Gastroesophageal sphincter (tissue), 3 donors: ENCODE measurements at regions not wholly inside any gene's neighbourhood (a gene's known extent, or its start where the extent isn't known, plus 50 kb on each side); places are given as distances from the start of the nearest gene placed in this dataset.

Experiments used
- CTCF ChIP-seq, 4 experiments: fragments of 200-600 bp in 2 of 4; fragments of 450-650 bp in 2 of 4; sonication (generic) in 1 of 4; IDR thresholded peaks; one replicate each; pipeline ENCODE4 v1.5.1; 2017 to 2019; ENCODE audit warnings: antibody characterized with exemption in 4 of 4, mild to moderate bottlenecking in 2 of 4, moderate library complexity in 2 of 4
- EP300 ChIP-seq: sonication (generic); formaldehyde crosslinking; IDR thresholded peaks from one replicate; pipeline ENCODE4 v1.6.1; 2017; ENCODE audit warnings: antibody characterized with exemption, mild to moderate bottlenecking
- POLR2AphosphoS5 ChIP-seq: sonication (generic); formaldehyde crosslinking; IDR thresholded peaks from one replicate; pipeline ENCODE4 v1.6.1; 2017; ENCODE audit warnings: antibody characterized with exemption

GRCh38 chr3:191728186-191728585 is 267.2 kb downstream of the PYDC2 start:
- TF ChIP-seq CTCF (IDR thresholded peaks at IDR 0.05) (no peak), POLR2AphosphoS5 (no peak), EP300 (no peak)
